ENCODE measurements at regions not wholly inside any gene's neighbourhood (a gene's known extent, or its start where the extent isn't known, plus 50 kb on each side); places are given as distances from the start of the nearest gene placed in this dataset.

DNA sequence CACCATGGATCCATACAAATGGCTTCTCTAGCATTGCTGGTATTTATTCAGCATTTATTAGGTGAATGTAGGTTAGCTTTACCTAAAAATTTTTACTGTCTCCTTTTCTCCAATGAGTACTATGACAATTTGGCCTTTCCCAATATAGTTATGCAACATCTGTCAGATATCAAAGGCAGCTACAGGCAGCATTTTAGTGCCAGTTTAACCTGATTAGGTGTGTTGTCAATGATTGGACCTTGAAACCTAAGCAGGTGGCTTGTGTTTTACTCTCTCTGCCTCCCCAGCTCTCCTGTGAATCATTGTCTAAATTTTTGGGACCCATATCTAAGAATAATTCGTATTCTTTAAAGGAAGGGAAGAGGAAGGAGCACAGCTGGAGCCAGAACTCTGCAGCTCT lies 228.9 kb downstream of the KBTBD8 start:
- WGBS, 2 experiments (ENCODE audit: extremely low coverage in 2 of 2, insufficient read length in 1 of 2) = no CpG with 5 or more reads among the region's 1 CpG
- no peaks in the 10 kb centered on the region for H4K20me1 ChIP-seq (ENCODE audit: insufficient read depth, low read length)
- dilution Hi-C loops (cut with HindIII; ENCODE audit: low sequenced_read_pairs, unreplicated experiment) (no loop called here), in situ Hi-C loops (cut with MboI; ENCODE audit: low sequenced_read_pairs) (loop anchor here (25.0 kb wide), 1 partner anchor 110 kb away; no protein-coding TSS in a partner anchor), intact Hi-C loops (cut with micrococcal nuclease) (no loop called here)
- no peaks in the 10 kb centered on the region for H3K4me1 ChIP-seq (ENCODE audit: control insufficient read depth, insufficient read depth, low read length)
- H4K8ac ChIP-seq (ENCODE audit: low read depth in 2 of 2, low read length in 2 of 2) = no peak overlapping the region
- TF ChIP-seq RFX5 (IDR thresholded peaks at IDR 0.05; ENCODE audit: low read depth, low read length) (no peak), CEBPB (IDR thresholded peaks at IDR 0.05; ENCODE audit: low read depth, low read length) (no peak), MXI1 (IDR thresholded peaks at IDR 0.05; ENCODE audit: borderline replicate concordance, low read depth, low read length) (no peak), NFE2L2 (IDR thresholded peaks at IDR 0.05; ENCODE audit: low read depth, low read length) (no peak), CHD1 (IDR thresholded peaks at IDR 0.05; ENCODE audit: low read depth, low read length) (no peak), RAD21 (IDR thresholded peaks at IDR 0.05; ENCODE audit: low read length) (no peak)
- TF ChIP-seq, protein P1, sequence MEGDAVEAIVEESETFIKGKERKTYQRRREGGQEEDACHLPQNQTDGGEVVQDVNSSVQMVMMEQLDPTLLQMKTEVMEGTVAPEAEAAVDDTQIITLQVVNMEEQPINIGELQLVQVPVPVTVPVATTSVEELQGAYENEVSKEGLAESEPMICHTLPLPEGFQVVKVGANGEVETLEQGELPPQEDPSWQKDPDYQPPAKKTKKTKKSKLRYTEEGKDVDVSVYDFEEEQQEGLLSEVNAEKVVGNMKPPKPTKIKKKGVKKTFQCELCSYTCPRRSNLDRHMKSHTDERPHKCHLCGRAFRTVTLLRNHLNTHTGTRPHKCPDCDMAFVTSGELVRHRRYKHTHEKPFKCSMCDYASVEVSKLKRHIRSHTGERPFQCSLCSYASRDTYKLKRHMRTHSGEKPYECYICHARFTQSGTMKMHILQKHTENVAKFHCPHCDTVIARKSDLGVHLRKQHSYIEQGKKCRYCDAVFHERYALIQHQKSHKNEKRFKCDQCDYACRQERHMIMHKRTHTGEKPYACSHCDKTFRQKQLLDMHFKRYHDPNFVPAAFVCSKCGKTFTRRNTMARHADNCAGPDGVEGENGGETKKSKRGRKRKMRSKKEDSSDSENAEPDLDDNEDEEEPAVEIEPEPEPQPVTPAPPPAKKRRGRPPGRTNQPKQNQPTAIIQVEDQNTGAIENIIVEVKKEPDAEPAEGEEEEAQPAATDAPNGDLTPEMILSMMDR (conservative IDR thresholded peaks at IDR 0.05; ENCODE audit: low read depth, low read length) = no peak
- TF ChIP-seq, protein P2, sequence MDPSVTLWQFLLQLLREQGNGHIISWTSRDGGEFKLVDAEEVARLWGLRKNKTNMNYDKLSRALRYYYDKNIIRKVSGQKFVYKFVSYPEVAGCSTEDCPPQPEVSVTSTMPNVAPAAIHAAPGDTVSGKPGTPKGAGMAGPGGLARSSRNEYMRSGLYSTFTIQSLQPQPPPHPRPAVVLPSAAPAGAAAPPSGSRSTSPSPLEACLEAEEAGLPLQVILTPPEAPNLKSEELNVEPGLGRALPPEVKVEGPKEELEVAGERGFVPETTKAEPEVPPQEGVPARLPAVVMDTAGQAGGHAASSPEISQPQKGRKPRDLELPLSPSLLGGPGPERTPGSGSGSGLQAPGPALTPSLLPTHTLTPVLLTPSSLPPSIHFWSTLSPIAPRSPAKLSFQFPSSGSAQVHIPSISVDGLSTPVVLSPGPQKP (IDR thresholded peaks at IDR 0.05; ENCODE audit: borderline replicate concordance, low read depth, low read length) = no peak
- no peak overlapping the region for H2AK5ac ChIP-seq (ENCODE audit: low read depth, low read length)
- H3K27ac ChIP-seq (ENCODE audit: insufficient read depth, low read length) = no peak overlapping the region
- no peaks in the 10 kb centered on the region for H3K9me1 ChIP-seq (ENCODE audit: insufficient read depth, low read length)
- H3K23ac ChIP-seq (ENCODE audit: low read depth, low read length) = no peak overlapping the region
- H3K36me3 ChIP-seq (ENCODE audit: control insufficient read depth, insufficient read depth, low read length) = no peaks in the 10 kb centered on the region
- H3K27me3 ChIP-seq (ENCODE audit: control insufficient read depth, insufficient read depth, low read length) = no peaks in the 10 kb centered on the region
- no peak overlapping the region for H3K56ac ChIP-seq (ENCODE audit: extremely low read depth, insufficient read depth, low read length)
- no peak overlapping the region for H2AK9ac ChIP-seq (replicated peaks; ENCODE audit: low read depth, low read length, poor library complexity)
- H4K5ac ChIP-seq (ENCODE audit: low read depth, low read length) = no peak overlapping the region
- no peak overlapping the region for H2BK20ac ChIP-seq (ENCODE audit: low read depth, low read length)
- H3K4me2 ChIP-seq (ENCODE audit: low read depth, low read length) = no peak overlapping the region
- no peak overlapping the region for H3K4ac ChIP-seq (ENCODE audit: low read depth, low read length)
- H3K4me3 ChIP-seq (ENCODE audit: insufficient read depth, low read depth, low read length) = no peak overlapping the region
- no peak for ATAC-seq (ENCODE audit: low read depth)
- H3K9ac ChIP-seq (ENCODE audit: low read depth, low read length) = no peak overlapping the region
- no peak overlapping the region for H3K14ac ChIP-seq (replicated peaks; ENCODE audit: low read depth, low read length)
- no peak overlapping the region for H2AFZ ChIP-seq (replicated peaks; ENCODE audit: low read length, poor library complexity)
- ChIA-PET POLR2A (ENCODE audit: unreplicated experiment) (no interaction called here), CTCF (no interaction called here)
- H3K79me1 ChIP-seq (ENCODE audit: low read depth in 1 of 2, low read length in 2 of 2) = no peaks in the 10 kb centered on the region
- DNase-seq = no peak
- H2BK15ac ChIP-seq (ENCODE audit: low read depth, low read length) = no peak overlapping the region
- no peak overlapping the region for H2BK5ac ChIP-seq (ENCODE audit: low read depth, low read length, poor library complexity, severe bottlenecking)
- no peak overlapping the region for H4K91ac ChIP-seq (ENCODE audit: insufficient read depth, low read depth, low read length)
- H2BK120ac ChIP-seq (ENCODE audit: low read depth, low read length) = no peak overlapping the region
- H3K18ac ChIP-seq (ENCODE audit: low read depth, low read length) = no peak overlapping the region
- H3K9me3 ChIP-seq (ENCODE audit: control insufficient read depth, insufficient read depth, low read length) = no peaks in the 10 kb centered on the region
- BruUV-seq (replicated peaks) = no TSS peak
